ENCODE measurements at regions not wholly inside any gene's neighbourhood (a gene's known extent, or its start where the extent isn't known, plus 50 kb on each side); places are given as distances from the start of the nearest gene placed in this dataset.

DNA sequence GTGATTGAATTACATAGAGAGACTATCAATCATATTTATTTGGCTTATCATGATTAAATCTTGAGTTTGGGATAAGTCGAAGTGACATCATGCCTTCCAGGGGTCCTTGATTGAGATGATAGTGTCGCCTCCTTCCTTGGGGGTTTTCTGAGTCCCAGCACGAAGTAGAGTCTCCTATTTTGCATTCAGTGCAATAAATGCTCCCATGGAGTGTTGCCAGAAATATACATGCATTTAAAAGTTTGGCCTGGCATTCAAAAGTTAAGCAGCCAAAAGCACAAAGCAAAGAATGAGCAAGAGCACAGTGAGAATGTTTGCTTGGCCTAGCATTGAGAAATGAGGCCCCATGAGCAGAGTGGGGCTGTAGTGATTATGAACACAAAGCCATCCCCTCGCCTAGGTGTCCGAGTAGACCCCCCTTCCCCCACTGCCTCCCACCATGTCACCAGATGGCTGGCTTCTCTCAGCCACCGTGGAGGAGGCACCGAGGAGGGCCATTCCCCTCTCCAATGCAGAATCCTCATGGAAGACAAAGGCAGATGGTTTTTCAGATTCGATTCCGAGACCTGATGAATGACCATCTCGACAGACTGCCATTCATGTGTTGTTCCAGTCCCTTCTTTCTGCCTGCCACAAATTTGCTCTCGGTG, 58.8 kb upstream of the UBL3 start:
- Histone ChIP-seq H3K9ac (no peak overlapping the region), H2AFZ (ENCODE audit: low read depth) (no peak overlapping the region), H3K79me2 (ENCODE audit: insufficient read depth) (no peaks in the 10 kb centered on the region), H4K20me1 (ENCODE audit: insufficient read depth) (no peaks in the 10 kb centered on the region), H3K9me3 (no peaks in the 10 kb centered on the region), H3K27me3 (ENCODE audit: insufficient read depth) (no peaks in the 10 kb centered on the region), H3K4me2 (no peak overlapping the region), H3K4me1 (ENCODE audit: control insufficient read depth in 1 of 2, insufficient read depth in 2 of 2, low read depth in 1 of 2, low read length in 1 of 2) (peaks cover 0 to 14% of the 10 kb centered on the region in 2 experiments; a peak in 2 of 4 replicates), H3K9me2 (no peaks in the 10 kb centered on the region), H3F3A (replicated peaks; ENCODE audit: insufficient read depth) (no peaks in the 10 kb centered on the region), H3K27ac (ENCODE audit: low read depth in 2 of 2, low read length in 1 of 2) (no peak overlapping the region), H3K36me3 (replicated peaks in 1 of 2; ENCODE audit: control insufficient read depth in 1 of 2, insufficient read depth in 2 of 2, low read length in 1 of 2) (no peaks in the 10 kb centered on the region), H3K4me3 (ENCODE audit: low read depth in 2 of 2, low read length in 1 of 2) (no peak overlapping the region)
- ChIA-PET CTCF (interaction anchor here (1.8 to 1.9 kb wide), 2 partner anchors 203 to 206 kb away, joined by 5 to 6 read pairs; no protein-coding TSS in a partner anchor), POLR2A (no interaction called here)
- DNase-seq, result no peak
- TF ChIP-seq IRF3 (IDR thresholded peaks at IDR 0.05; ENCODE audit: low read depth, low read length) (no peak), SIN3A (IDR thresholded peaks at IDR 0.05; ENCODE audit: borderline replicate concordance, low read depth, low read length) (no peak), GATA2 (CRISPR knock-in tag; IDR thresholded peaks at IDR 0.05) (no peak), RAD21 (IDR thresholded peaks at IDR 0.05; ENCODE audit: low read length) (no peak), PBX3 (IDR thresholded peaks at IDR 0.05) (no peak), FOXJ3 (CRISPR knock-in tag; IDR thresholded peaks at IDR 0.05) (no peak), MEF2A (IDR thresholded peaks at IDR 0.05; ENCODE audit: borderline replicate concordance, low read depth) (no peak), POLR2AphosphoS5 (IDR thresholded peaks at IDR 0.05; ENCODE audit: low read depth, low read length) (no peak), NRF1 (IDR thresholded peaks at IDR 0.05; ENCODE audit: low read depth, low read length) (no peak), JUND (IDR thresholded peaks at IDR 0.05) (no peak), YY1 (IDR thresholded peaks at IDR 0.05; ENCODE audit: low read depth) (no peak)
- TF ChIP-seq, protein P1, sequence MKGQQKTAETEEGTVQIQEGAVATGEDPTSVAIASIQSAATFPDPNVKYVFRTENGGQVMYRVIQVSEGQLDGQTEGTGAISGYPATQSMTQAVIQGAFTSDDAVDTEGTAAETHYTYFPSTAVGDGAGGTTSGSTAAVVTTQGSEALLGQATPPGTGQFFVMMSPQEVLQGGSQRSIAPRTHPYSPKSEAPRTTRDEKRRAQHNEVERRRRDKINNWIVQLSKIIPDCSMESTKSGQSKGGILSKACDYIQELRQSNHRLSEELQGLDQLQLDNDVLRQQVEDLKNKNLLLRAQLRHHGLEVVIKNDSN (IDR thresholded peaks at IDR 0.05; ENCODE audit: borderline replicate concordance, low read depth), result no peak
- 78% methylated on average over 10 of the region's 11 CpGs for WGBS (ENCODE audit: low lambda C conversion rate)

DNA sequence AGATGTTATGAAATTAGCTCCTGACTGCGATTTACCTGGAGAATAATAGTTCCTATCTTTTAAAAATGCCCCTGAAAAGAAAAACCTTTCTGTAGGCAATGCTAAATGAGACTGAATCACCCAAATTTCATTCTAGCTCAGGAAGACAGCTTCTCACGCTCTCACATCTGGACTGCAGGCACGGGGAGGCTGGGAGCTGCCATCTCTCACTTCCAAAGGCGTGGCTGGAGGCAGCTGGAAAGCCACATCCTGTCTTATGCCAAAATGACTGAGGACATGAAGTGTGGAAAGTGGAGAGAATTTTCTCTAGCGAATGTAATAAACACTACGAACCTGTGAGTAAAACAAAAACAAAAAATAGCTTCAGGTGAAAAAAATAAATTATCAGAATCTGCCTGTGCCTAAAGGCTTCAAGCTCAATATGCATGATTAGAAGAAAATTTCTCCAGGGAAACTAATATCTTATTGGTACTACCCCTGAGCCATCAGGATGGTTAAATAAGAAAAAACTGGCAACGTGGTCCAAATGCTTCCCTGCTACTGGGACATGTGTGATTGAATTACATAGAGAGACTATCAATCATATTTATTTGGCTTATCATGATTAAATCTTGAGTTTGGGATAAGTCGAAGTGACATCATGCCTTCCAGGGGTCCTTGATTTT, 58.1 kb upstream of the UBL3 start:
- DNase-seq, result no peak
- Histone ChIP-seq H3K27ac (ENCODE audit: low read depth in 2 of 2, low read length in 1 of 2) (no peak overlapping the region; a peak in 1 of 4 replicates), H3F3A (replicated peaks; ENCODE audit: insufficient read depth) (no peaks in the 10 kb centered on the region), H3K9me2 (no peaks in the 10 kb centered on the region), H3K4me1 (ENCODE audit: control insufficient read depth in 1 of 2, insufficient read depth in 2 of 2, low read depth in 1 of 2, low read length in 1 of 2) (peaks cover 0 to 14% of the 10 kb centered on the region in 2 experiments; a peak in 2 of 4 replicates), H3K79me2 (ENCODE audit: insufficient read depth) (no peaks in the 10 kb centered on the region), H2AFZ (ENCODE audit: low read depth) (no peak overlapping the region), H3K27me3 (ENCODE audit: insufficient read depth) (no peaks in the 10 kb centered on the region), H3K9ac (no peak overlapping the region), H4K20me1 (ENCODE audit: insufficient read depth) (no peaks in the 10 kb centered on the region), H3K9me3 (no peaks in the 10 kb centered on the region), H3K4me2 (no peak overlapping the region), H3K36me3 (replicated peaks in 1 of 2; ENCODE audit: control insufficient read depth in 1 of 2, insufficient read depth in 2 of 2, low read length in 1 of 2) (no peaks in the 10 kb centered on the region), H3K4me3 (ENCODE audit: low read depth in 2 of 2, low read length in 1 of 2) (no peak overlapping the region)
- WGBS (ENCODE audit: low lambda C conversion rate), result 33% methylated on average over 8 of the region's 8 CpGs
- CTCF ChIA-PET, result interaction anchor here (1.8 to 1.9 kb wide), 2 partner anchors 204 to 207 kb away, joined by 5 to 6 read pairs; no protein-coding TSS in a partner anchor
- TF ChIP-seq RXRA (IDR thresholded peaks at IDR 0.05; ENCODE audit: borderline replicate concordance, low read depth) (no peak), MEF2A (IDR thresholded peaks at IDR 0.05; ENCODE audit: borderline replicate concordance, low read depth) (no peak), FOXM1 (IDR thresholded peaks at IDR 0.05; ENCODE audit: low read depth) (no peak), CHD2 (IDR thresholded peaks at IDR 0.05; ENCODE audit: low read length, partially characterized antibody) (no peak), IRF3 (IDR thresholded peaks at IDR 0.05; ENCODE audit: low read depth, low read length) (no peak), GATA2 (CRISPR knock-in tag; IDR thresholded peaks at IDR 0.05) (no peak), RFX5 (IDR thresholded peaks at IDR 0.05; ENCODE audit: low read length) (no peak), GABPA (IDR thresholded peaks at IDR 0.05; ENCODE audit: low read depth) (no peak), POLR2AphosphoS5 (IDR thresholded peaks at IDR 0.05; ENCODE audit: low read depth, low read length) (no peak), EP300 (IDR thresholded peaks at IDR 0.05; ENCODE audit: borderline replicate concordance in 1 of 2, low read depth in 1 of 2, low read length in 1 of 2) (no peak), MXI1 (IDR thresholded peaks at IDR 0.05; ENCODE audit: low read depth, low read length) (no peak)
- TF ChIP-seq, protein P2, sequence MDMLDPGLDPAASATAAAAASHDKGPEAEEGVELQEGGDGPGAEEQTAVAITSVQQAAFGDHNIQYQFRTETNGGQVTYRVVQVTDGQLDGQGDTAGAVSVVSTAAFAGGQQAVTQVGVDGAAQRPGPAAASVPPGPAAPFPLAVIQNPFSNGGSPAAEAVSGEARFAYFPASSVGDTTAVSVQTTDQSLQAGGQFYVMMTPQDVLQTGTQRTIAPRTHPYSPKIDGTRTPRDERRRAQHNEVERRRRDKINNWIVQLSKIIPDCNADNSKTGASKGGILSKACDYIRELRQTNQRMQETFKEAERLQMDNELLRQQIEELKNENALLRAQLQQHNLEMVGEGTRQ (IDR thresholded peaks at IDR 0.05; ENCODE audit: borderline replicate concordance, low read depth, low read length), result no peak
- TF ChIP-seq, protein P1 (IDR thresholded peaks at IDR 0.05; ENCODE audit: borderline replicate concordance, low read depth), result no peak
- POLR2A ChIA-PET, result no interaction called here

All from SK-N-SH (cell line).